Duodenal mucosa (tissue), 2 donors: ENCODE measurements at regions not wholly inside any gene's neighbourhood (a gene's known extent, or its start where the extent isn't known, plus 50 kb on each side); places are given as distances from the start of the nearest gene placed in this dataset.
"Not testable (repeated sequence)": the region's sequence is repeated elsewhere in the genome, so short reads cannot be mapped to it uniquely, and the experiment has no call there.

Experiments
- H3K27ac ChIP-seq: one replicate; pipeline ENCODE4 v1.7.0; 2013; ENCODE audit warnings: low read depth, low read length
- H3K27me3 ChIP-seq, 2 donors: one replicate each; pipeline ENCODE4 v1.7.0; 2013; ENCODE audit warnings: low read length in 2 of 2, control low read depth in 1 of 2; ENCODE audit not compliant: insufficient read depth in 2 of 2, control insufficient read depth in 1 of 2
- H3K36me3 ChIP-seq, 2 donors: one replicate each; pipeline ENCODE4 v1.7.0; 2013; ENCODE audit warnings: low read length in 2 of 2, control low read depth in 1 of 2; ENCODE audit not compliant: insufficient read depth in 2 of 2, control insufficient read depth in 1 of 2
- H3K4me1 ChIP-seq, 2 donors: one replicate each; pipeline ENCODE4 v1.7.0; 2013; ENCODE audit warnings: low read length in 2 of 2, control low read depth in 1 of 2; ENCODE audit not compliant: insufficient read depth in 2 of 2, control insufficient read depth in 1 of 2
- H3K4me3 ChIP-seq, 2 donors: one replicate each; pipeline ENCODE4 v1.7.0; 2013; ENCODE audit warnings: low read length in 2 of 2, low read depth in 1 of 2
- H3K9ac ChIP-seq, 2 donors: one replicate each; pipeline ENCODE4 v1.7.0; 2013; ENCODE audit warnings: low read length in 2 of 2, low read depth in 1 of 2
- H3K9me3 ChIP-seq, 2 donors: one replicate each; pipeline ENCODE4 v1.7.0; 2013; ENCODE audit warnings: low read length in 2 of 2, control low read depth in 1 of 2; ENCODE audit not compliant: control insufficient read depth in 1 of 2

DNA sequence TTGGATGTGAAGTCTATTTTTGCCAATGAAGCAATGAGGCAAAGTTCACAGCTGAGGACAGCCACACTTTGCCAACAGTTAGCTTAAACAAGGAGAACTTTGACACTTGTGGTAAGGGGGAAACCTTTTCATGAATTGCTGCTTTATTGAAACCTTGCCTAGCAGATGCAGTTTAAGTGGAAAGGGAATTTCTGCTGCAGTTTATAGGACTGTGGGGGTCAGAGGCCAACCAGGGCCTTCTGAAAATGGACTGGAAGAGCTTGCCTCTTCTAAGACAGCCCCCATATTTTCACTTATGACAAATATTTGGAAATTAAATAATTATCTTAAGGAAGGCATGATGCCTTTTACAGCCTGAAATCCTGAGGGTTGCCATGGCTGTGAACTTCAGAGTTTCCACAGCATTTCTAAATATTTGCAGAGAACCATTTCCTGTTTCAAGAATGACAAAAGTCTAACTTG lies 550.3 kb downstream of the RAB28 start:
- H3K4me3 ChIP-seq, result no peak overlapping the region
- no peak overlapping the region for H3K27ac ChIP-seq
- no peaks in the 10 kb centered on the region for H3K36me3 ChIP-seq
- H3K9me3 ChIP-seq, result no peaks in the 10 kb centered on the region
- no peaks in the 10 kb centered on the region for H3K4me1 ChIP-seq
- H3K9ac ChIP-seq, result no peak overlapping the region
- H3K27me3 ChIP-seq, result no peaks in the 10 kb centered on the region

GRCh38 chr4:12932203-12932788 lies 551.8 kb downstream of the RAB28 start:
- no peaks in the 10 kb centered on the region for H3K36me3 ChIP-seq
- no peak overlapping the region for H3K27ac ChIP-seq
- no peak overlapping the region for H3K4me3 ChIP-seq
- no peak overlapping the region for H3K9ac ChIP-seq
- H3K9me3 ChIP-seq, result no peaks in the 10 kb centered on the region
- H3K27me3 ChIP-seq, result no peaks in the 10 kb centered on the region
- H3K4me1 ChIP-seq, result no peaks in the 10 kb centered on the region

GRCh38 chr4:12929784-12930183 lies 554.4 kb downstream of the RAB28 start:
- no peak overlapping the region for H3K9ac ChIP-seq
- H3K4me1 ChIP-seq, result no peaks in the 10 kb centered on the region
- no peak overlapping the region for H3K4me3 ChIP-seq

GRCh38 chr4:12928751-12929150 lies 555.4 kb downstream of the RAB28 start:
- H3K27ac ChIP-seq, result no peak overlapping the region
- no peaks in the 10 kb centered on the region for H3K4me1 ChIP-seq
- H3K9me3 ChIP-seq, result no peaks in the 10 kb centered on the region

More at GRCh38 chr4:12929784-12930183, 554.4 kb downstream of the RAB28 start:
- no peaks in the 10 kb centered on the region for H3K27me3 ChIP-seq
- H3K9me3 ChIP-seq, result no peaks in the 10 kb centered on the region
- H3K36me3 ChIP-seq, result no peaks in the 10 kb centered on the region
- H3K27ac ChIP-seq, result no peak overlapping the region

GRCh38 chr4:12926189-12927066 lies 557.7 kb downstream of the RAB28 start:
- Histone ChIP-seq H3K27ac (no peak overlapping the region), H3K27me3 (no peaks in the 10 kb centered on the region), H3K9me3 (no peaks in the 10 kb centered on the region), H3K9ac (no peak overlapping the region), H3K4me3 (no peak overlapping the region), H3K4me1 (no peaks in the 10 kb centered on the region), H3K36me3 (no peaks in the 10 kb centered on the region)

More at GRCh38 chr4:12928751-12929150, 555.4 kb downstream of the RAB28 start:
- Histone ChIP-seq H3K9ac (no peak overlapping the region), H3K27me3 (no peaks in the 10 kb centered on the region), H3K4me3 (no peak overlapping the region), H3K36me3 (no peaks in the 10 kb centered on the region)

DNA sequence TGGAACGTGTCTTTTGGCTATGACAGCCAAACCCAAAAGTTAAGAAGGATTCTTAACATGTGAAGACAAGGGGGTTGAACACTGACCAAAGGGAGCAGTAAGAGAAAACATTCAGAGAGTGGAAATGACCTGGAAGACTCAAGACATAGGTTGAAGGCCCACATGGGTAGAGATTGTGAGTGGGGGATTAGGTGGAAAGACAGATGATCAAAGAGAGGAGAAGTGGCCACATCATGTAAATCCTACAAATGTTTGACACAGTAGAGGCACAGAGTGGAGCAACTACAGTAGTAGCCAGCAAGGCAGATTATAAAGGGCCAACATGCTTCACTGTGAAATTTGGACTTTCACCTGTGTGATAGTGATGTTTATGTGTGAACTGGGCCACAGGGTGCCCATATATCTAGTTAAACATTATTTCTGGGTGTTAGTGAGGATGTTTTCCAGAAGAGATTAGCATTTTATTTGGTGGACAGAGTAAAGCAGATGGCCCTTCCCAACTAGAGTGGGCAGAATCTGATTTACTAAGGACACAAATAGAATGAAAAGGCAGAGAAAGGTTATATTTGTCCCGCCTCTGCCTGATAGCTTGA lies 559.3 kb downstream of the RAB28 start:
- Histone ChIP-seq H3K27ac (no peak overlapping the region), H3K27me3 (no peaks in the 10 kb centered on the region), H3K9ac (no peak overlapping the region), H3K36me3 (no peaks in the 10 kb centered on the region), H3K9me3 (no peaks in the 10 kb centered on the region), H3K4me1 (no peaks in the 10 kb centered on the region), H3K4me3 (no peak overlapping the region)

GRCh38 chr4:12924253-12924652 lies 559.9 kb downstream of the RAB28 start:
- Histone ChIP-seq H3K27me3 (no peaks in the 10 kb centered on the region), H3K36me3 (no peaks in the 10 kb centered on the region), H3K4me3 (no peak overlapping the region), H3K27ac (no peak overlapping the region), H3K9me3 (no peaks in the 10 kb centered on the region), H3K4me1 (no peaks in the 10 kb centered on the region), H3K9ac (no peak overlapping the region)

DNA sequence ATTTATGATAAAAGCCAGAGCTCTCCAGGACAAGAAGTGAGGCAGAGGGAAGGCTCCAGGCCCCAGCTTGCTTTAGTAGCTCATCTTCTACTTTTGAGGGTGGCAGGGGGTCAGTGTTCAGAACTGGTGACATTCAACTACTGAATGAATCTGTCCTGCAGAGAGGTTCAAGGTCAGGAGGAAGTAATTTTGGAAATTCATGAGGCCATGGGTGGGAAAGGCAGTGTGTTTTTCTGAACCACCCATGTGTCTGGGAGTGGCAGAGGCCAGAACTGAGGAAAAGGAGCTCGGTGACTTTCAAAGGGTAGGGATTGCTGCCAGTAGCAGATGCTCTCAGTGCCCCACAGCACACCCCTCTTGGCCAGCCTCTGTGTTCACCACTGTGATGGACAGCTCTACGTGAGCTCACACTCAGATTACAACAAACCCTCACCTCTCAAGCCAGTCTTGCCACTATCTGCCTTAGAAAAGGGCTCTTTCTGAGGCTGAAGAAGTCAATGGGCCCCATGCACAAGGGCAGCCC lies 571.2 kb downstream of the RAB28 start:
- Histone ChIP-seq H3K9ac (no peak overlapping the region), H3K27me3 (no peaks in the 10 kb centered on the region), H3K27ac (no peak overlapping the region), H3K4me1 (no peaks in the 10 kb centered on the region), H3K9me3 (peaks cover 0 to 4% of the 10 kb centered on the region in 2 donors), H3K36me3 (no peaks in the 10 kb centered on the region), H3K4me3 (no peak overlapping the region)

- no peak overlapping the region for H3K9ac ChIP-seq
- H3K36me3 ChIP-seq, result no peaks in the 10 kb centered on the region
- no peaks in the 10 kb centered on the region for H3K4me1 ChIP-seq
- no peaks in the 10 kb centered on the region for H3K27me3 ChIP-seq
- H3K4me3 ChIP-seq, result no peak overlapping the region
- no peak overlapping the region for H3K27ac ChIP-seq
- peaks cover 0 to 4% of the 10 kb centered on the region in 2 donors for H3K9me3 ChIP-seq
Observed at GRCh38 chr4:12911750-12912358, 572.3 kb downstream of the RAB28 start.

- not testable (repeated sequence) for H3K36me3 ChIP-seq, H3K9me3 ChIP-seq, H3K9ac ChIP-seq, H3K27me3 ChIP-seq, H3K27ac ChIP-seq, H3K4me3 ChIP-seq, H3K4me1 ChIP-seq
Observed at GRCh38 chr4:12903640-12904039, 580.5 kb downstream of the RAB28 start.
